OCI-LY7 (cell line): ENCODE measurements at regions not wholly inside any gene's neighbourhood (a gene's known extent, or its start where the extent isn't known, plus 50 kb on each side); places are given as distances from the start of the nearest gene placed in this dataset.

Experiments
- BruUV-seq: library from RNA; stranded (reverse); fragments of 400-500 nt; replicated peaks from 2 replicates; lab custom pipeline; 2021; lab: Mats Ljungman, UMichigan
- CTCF ChIA-PET: fragments of 300-600 bp; sonication (Branson Sonifier 250); formaldehyde crosslinking; loops from one replicate; lab custom pipeline; 2022; ENCODE audit warnings: antibody characterized with exemption; ENCODE audit not compliant: unreplicated experiment; lab: Charles Lee
- POLR2A ChIA-PET: fragments of 300-600 bp; sonication (Branson Sonifier 250); formaldehyde crosslinking; loops from one replicate; lab custom pipeline; 2022; ENCODE audit warnings: antibody characterized with exemption; lab: Charles Lee
- DNase-seq: peaks from one replicate; pipeline ENCODE4 v3.0.0-alpha.2; 2015; ENCODE audit warnings: low spot score
- H2AFZ ChIP-seq: fragments of 200-600 bp; sonication (generic), shearing (Covaris generic); 2 replicates; pipeline ENCODE4 v1.6.1; 2014; ENCODE audit warnings: mild to moderate bottlenecking, antibody characterized with exemption, low read length, moderate library complexity
- H3K27ac ChIP-seq: fragments of 200-600 bp; sonication (generic); 2 replicates; pipeline ENCODE4 v1.5.1; 2014; ENCODE audit warnings: mixed run types, low read depth, mild to moderate bottlenecking, moderate library complexity, low read length, inconsistent platforms; ENCODE audit not compliant: poor library complexity, severe bottlenecking
- H3K36me3 ChIP-seq: fragments of 200-600 bp; sonication (generic); 2 replicates; pipeline ENCODE4 v1.6.1; 2014; ENCODE audit warnings: mild to moderate bottlenecking, antibody characterized with exemption, low read length, moderate library complexity, mixed read lengths; ENCODE audit not compliant: insufficient read depth
- H3K4me1 ChIP-seq: fragments of 200-600 bp; sonication (generic); 2 replicates; pipeline ENCODE4 v1.5.1; 2014; ENCODE audit warnings: mild to moderate bottlenecking, low read length; ENCODE audit not compliant: insufficient read depth, poor library complexity, severe bottlenecking
- H3K4me2 ChIP-seq: fragments of 200-600 bp; sonication (generic); 2 replicates; pipeline ENCODE4 v1.6.1; 2014; ENCODE audit warnings: mild to moderate bottlenecking, low read length
- H3K4me3 ChIP-seq: fragments of 200-600 bp; sonication (generic); 2 replicates; pipeline ENCODE4 v1.5.1; 2014; ENCODE audit warnings: mild to moderate bottlenecking, low read depth, low read length; ENCODE audit not compliant: poor library complexity, severe bottlenecking
- H3K79me2 ChIP-seq: fragments of 200-600 bp; sonication (generic); 2 replicates; pipeline ENCODE4 v1.6.1; 2016; ENCODE audit warnings: low read depth, mild to moderate bottlenecking, low read length, moderate library complexity, mixed read lengths; ENCODE audit not compliant: insufficient read depth
- H3K9me2 ChIP-seq: fragments of 200-600 bp; sonication (generic); 2 replicates; pipeline ENCODE4 v1.6.1; 2016; ENCODE audit warnings: mild to moderate bottlenecking, low read length, mixed read lengths; ENCODE audit not compliant: insufficient read depth
- H3K9me3 ChIP-seq: fragments of 200-600 bp; sonication (generic); 2 replicates; pipeline ENCODE4 v1.6.1; 2014; ENCODE audit warnings: mild to moderate bottlenecking, mixed run types, low read length, mixed read lengths
- H4K20me1 ChIP-seq: fragments of 200-600 bp; sonication (generic); 2 replicates; pipeline ENCODE4 v1.6.1; 2014; ENCODE audit warnings: mild to moderate bottlenecking, antibody characterized with exemption, low read length, moderate library complexity, mixed read lengths; ENCODE audit not compliant: insufficient read depth
- CTCF ChIP-seq: fragments of 200-600 bp; sonication (generic); conservative IDR thresholded peaks from 2 replicates; pipeline ENCODE4 v1.5.1; 2014; ENCODE audit warnings: mild to moderate bottlenecking, antibody characterized with exemption, low read length, moderate library complexity, mixed read lengths
- EZH2phosphoT487 ChIP-seq: fragments of 200-600 bp; sonication (generic); IDR thresholded peaks from 2 replicates; pipeline ENCODE4 v1.6.1; 2018; ENCODE audit warnings: low read depth, borderline replicate concordance, mild to moderate bottlenecking, mixed run types, antibody characterized with exemption, low read length, moderate library complexity, mixed read lengths
- intact Hi-C: fragments of 100-400 bp; cut with micrococcal nuclease; formaldehyde crosslinking; loops from one replicate; pipeline ENCODE4 v1.10.0; 2022; ENCODE audit not compliant: unreplicated experiment

- Histone ChIP-seq H3K4me2 (no peak overlapping the region), H3K9me3 (no peaks in the 10 kb centered on the region), H2AFZ (no peak overlapping the region), H3K36me3 (no peaks in the 10 kb centered on the region), H3K79me2 (no peaks in the 10 kb centered on the region), H3K4me3 (no peak overlapping the region), H3K4me1 (no peaks in the 10 kb centered on the region), H4K20me1 (no peaks in the 10 kb centered on the region), H3K27ac (no peak overlapping the region), H3K9me2 (no peaks in the 10 kb centered on the region)
- no peak for DNase-seq
- CTCF ChIA-PET: no interaction called here
- no TSS peak for BruUV-seq
- intact Hi-C loops: no loop called here
- POLR2A ChIA-PET: no interaction called here
- TF ChIP-seq CTCF (no peak), EZH2phosphoT487 (no peak)
These were observed 507.7 kb downstream of the EPM2A start for GRCh38 chr6:145227593-145227992.

GRCh38 chr6:145228962-145229582 lies 506.2 kb downstream of the EPM2A start:
- intact Hi-C loops: no loop called here
- Histone ChIP-seq H3K79me2 (no peaks in the 10 kb centered on the region), H3K27ac (no peak overlapping the region), H3K4me2 (no peak overlapping the region), H3K9me2 (no peaks in the 10 kb centered on the region), H3K4me1 (no peaks in the 10 kb centered on the region), H3K36me3 (no peaks in the 10 kb centered on the region), H2AFZ (no peak overlapping the region), H3K9me3 (no peaks in the 10 kb centered on the region), H4K20me1 (no peaks in the 10 kb centered on the region), H3K4me3 (no peak overlapping the region)
- TF ChIP-seq CTCF (no peak), EZH2phosphoT487 (no peak)
- ChIA-PET CTCF (no interaction called here), POLR2A (no interaction called here)
- no TSS peak for BruUV-seq
- no peak for DNase-seq

GRCh38 chr6:145233955-145234354 lies 501.4 kb downstream of the EPM2A start:
- Histone ChIP-seq H3K79me2 (no peaks in the 10 kb centered on the region), H3K4me3 (no peak overlapping the region), H3K4me2 (no peak overlapping the region), H3K9me3 (no peaks in the 10 kb centered on the region), H3K9me2 (no peaks in the 10 kb centered on the region), H3K27ac (no peak overlapping the region), H3K4me1 (no peaks in the 10 kb centered on the region), H2AFZ (no peak overlapping the region), H3K36me3 (no peaks in the 10 kb centered on the region), H4K20me1 (no peaks in the 10 kb centered on the region)
- intact Hi-C loops: no loop called here
- ChIA-PET POLR2A (no interaction called here), CTCF (no interaction called here)
- no peak for DNase-seq
- no TSS peak for BruUV-seq
- TF ChIP-seq EZH2phosphoT487 (no peak), CTCF (no peak)
